ENCODE measurements at regions not wholly inside any gene's neighbourhood (a gene's known extent, or its start where the extent isn't known, plus 50 kb on each side); places are given as distances from the start of the nearest gene placed in this dataset.
"Not testable (repeated sequence)": the region's sequence is repeated elsewhere in the genome, so short reads cannot be mapped to it uniquely, and the experiment has no call there.

DNA sequence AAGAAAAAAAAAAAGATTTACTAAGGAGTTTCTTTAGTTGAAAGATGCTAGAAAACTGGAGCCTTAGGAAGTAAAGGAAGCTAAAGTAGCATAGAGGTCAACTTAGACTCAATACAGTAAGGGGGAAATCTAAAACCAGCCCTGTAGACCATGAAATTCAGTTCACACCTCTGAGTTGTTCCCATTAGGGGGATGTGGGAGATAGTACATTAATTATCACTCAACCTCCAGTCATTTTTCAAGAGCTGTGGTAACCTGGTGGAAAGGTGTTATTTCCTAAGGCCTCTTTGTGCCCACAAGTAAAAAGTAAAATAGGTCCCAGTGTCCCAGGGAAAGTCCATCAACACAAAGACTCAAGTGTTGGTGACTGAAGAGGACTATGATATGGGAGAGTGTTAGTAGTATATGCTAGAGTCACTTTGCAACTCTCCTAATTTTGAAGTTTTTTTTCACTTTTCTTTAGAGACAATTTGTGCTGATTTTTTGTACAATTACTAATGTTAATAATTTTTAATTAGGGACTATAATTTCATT lies 1274.4 kb upstream of the EPHA6 start:
- no peak for DNase-seq

DNA sequence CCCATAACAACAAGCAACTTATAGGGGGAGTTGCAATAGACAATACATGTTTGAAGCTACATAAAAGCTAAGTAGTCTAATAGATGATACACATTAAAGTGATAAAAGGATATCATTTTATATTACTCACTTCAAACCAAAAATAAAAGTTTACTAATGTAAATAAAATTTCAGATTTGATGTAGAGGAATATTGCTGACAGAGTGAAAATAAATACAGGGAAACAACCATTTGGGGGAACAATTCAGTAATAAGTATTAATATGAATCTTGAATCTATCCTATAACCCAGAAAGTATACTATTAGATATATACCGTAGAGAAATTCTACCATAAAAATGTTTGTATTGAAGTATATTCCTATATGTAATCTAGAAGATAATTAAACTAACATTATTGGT lies 1248.9 kb upstream of the EPHA6 start:
- no peak for DNase-seq

DNA sequence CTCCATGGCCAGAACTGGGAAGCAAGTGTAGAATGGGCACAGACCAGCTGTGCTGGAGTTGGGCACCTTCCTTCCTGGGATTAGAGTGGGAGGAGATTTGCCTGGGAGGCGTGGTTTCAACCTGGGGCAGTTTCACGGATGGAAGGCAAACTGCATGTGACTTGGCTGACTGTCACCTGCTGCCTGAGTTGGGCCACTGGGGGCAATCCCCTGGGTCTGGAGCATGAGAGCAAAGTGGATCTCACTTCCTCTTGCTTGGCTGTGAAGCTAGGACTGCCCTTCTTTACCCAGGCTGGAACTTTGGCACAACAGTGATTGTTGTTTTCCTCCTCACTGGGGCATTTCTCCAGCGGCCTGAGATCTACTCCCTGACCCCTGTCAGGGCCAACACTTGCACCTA lies 1247.0 kb upstream of the EPHA6 start:
- no peak for DNase-seq

DNA sequence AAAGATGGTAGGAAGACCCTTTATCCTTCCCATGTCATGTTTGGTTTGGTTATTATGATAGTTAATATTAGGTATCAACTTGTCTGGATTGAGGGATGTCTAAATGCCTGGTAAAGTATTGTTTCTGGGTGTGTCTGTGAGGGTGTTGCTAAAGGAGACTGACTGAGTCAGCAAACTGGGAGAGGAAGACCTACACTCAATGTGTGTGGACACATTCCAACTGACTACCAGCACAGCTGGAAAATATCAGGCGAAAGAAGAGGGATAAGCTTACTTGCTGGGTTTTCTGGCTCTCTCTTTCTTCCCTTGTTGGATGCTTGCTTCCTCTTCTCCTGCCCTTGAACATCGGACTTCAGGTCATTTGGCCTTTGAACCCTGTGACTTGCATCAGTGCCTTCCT lies 1227.6 kb upstream of the EPHA6 start:
- no peak for DNase-seq

DNA sequence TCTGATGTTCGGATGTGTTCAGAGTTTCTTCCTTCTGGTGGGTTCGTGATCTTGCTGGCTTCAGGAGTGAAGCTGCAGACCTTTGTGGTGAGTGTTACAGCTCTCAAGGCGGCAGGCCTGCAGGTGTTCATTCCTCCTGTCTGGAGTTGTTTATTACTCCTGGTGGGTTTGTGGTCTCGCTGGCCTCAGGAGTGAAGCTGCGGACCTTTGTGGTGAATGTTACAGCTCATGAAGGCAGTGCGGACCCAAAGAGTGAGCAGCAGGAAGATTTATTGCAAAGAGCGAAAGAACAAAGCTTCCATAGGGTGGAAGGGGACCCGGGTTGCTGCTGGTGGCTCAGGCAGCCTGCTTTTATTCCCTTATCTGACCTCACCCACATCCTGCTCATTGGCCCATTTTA lies 1226.8 kb upstream of the EPHA6 start:
- DNase-seq, result not testable (repeated sequence)

DNA sequence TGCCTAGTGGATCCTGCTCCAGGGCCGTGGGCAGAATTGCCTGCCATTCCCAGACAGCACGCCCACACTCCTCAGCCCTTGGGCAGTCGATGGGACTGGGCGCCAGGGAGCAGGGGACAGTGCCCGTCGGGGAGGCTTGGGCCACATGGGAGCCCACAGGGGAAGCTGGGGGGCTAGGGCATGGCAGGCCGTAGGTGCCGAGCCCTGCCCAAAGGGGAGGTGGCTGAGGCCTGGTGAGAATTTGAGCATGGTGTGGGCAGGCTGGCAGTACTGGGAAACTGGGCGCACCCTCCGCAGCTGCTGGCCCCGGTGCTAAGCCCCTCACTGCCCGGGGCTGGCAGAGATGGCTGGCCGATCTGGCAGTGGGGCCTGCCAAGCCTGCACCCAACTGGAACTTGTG lies 1225.9 kb upstream of the EPHA6 start:
- DNase-seq, result no peak

DNA sequence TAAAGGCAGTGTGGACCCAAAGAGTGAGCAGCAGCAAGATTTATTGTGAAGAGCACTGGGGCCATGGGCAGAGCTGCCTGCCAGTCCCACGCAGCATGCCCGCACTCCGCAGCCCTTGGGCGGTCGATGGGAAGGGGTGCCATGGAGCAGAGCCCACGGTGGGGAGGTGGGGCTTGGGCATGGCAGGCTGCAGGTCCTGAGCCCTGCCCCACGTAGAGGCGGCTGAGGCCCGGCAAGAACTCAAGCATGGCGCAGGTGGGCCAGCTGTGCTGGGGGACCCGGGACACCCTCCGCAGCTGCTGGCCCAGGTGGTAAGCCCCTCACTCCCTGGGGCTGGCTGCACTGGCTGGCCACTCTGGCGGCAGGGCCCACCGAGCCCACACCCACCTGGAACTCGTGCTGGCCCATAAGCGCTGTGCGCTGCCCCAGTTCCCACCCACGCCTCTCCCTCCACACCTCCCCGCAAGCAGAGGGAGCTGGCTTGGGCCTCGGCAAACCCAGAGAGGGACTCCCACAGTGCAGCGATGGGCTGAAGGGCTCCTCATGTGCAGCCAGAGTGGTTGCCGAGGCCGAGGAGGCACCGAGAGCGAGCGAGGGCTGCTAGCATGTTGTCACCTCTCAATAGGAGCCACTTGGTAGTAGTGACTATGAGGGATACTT lies 1218.8 kb upstream of the EPHA6 start:
- no peak for DNase-seq

DNA sequence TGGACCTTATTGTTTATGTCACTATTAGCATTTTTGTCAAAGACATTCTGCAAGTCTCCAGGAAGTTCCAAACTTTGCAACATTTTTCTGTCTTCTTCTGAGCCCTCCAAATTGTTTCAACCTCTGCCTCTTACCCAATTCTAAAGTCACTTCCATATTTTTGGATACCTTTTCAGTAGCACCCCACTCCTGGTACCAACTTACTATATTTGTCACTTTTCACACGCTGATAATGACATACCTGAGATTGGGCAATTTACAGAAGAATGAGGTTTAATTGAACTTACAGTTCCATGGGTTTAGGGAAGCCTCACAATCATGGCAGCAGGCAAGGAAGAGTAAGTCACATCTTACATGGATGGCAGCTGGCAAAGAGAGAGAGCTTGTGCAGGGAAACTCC lies 1206.5 kb upstream of the EPHA6 start:
- no peak for DNase-seq

DNA sequence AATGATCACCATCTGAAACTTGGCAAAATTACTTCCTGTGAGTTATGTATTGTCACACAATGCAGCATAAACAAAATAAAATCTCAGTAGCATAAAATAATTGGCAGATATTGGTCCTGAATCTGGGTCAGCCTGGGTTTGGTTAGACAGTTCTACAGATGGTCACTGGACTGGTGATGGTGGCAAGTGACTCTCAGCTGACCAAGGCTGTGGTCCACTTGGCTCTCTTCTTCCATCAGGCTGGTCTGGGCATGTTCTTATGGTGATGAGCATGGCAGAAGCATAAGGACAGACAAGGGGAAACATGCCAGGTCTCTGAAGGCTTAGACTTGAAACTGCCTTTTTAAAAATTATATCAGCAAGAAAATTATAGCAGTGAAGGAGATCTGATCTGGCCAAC lies 1205.0 kb upstream of the EPHA6 start:
- no peak for DNase-seq

DNA sequence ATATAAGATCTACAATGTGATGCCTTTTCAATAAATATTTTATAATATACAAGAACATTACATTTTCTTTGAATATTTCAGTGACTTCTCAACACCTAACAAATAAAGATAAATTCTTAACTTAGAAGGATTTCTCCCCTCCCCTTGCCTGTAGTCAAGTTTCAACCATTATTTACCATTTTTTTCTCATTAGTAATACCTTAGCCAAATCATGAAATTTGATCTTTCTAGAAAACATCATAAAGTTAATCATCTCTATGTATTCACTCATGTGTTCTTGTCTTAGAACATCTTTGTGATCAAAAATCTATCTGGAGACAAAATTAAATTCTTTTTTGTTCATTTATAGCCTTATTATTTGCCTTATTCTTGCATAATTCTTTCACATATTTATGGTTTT lies 1201.8 kb upstream of the EPHA6 start:
- DNase-seq, result no peak

DNA sequence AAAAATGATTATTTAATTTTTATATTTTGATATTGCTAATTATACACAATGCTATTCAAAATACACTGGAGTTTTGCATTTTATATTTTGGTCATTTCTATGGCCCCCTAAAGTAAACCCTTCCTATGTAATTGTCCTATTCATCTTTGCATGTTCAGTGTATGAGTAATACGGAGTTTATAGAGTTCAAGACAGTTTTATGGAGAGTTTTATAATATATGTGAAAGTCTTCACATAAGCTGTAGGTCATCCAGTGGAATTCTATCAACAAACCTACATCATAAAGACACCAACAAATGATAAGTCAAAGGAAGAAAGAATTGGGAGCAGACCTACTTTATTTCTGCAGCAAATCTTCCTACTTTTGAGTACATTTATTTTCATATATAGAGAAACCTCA lies 1200.4 kb upstream of the EPHA6 start:
- no peak for DNase-seq

DNA sequence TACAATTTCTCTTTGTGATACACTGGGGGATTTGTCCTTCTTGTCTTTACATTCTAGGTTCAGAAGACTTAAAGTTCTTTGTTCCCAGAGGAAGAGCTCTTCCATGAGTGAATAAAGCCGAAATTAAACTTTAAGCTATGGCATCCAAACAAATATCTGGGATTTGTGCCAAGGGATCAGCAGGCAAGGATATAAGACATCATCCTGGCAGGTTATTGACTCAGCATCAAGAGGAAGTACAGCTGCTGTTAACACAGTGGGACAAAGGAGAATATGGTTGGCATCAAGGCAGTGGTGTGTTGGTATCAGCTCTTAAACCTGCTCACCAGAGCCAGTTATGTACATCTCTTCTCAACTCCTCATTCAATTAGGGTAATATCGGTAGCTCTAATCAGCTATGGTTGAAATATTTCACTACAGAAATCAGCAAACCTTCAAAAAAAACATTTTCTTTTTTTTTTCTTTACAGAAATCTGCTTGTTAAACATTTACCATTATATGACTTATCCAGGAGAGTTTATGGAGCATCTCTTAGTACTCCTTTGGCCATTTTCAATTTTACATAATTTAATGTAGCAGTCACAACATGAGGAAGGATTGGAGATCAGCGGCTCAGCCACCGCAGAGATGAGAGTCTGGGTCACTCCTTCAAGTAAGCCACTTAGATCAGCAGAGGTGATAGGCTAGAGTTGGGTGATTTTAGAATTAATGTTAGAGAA lies 1198.6 kb upstream of the EPHA6 start:
- no peak for DNase-seq

DNA sequence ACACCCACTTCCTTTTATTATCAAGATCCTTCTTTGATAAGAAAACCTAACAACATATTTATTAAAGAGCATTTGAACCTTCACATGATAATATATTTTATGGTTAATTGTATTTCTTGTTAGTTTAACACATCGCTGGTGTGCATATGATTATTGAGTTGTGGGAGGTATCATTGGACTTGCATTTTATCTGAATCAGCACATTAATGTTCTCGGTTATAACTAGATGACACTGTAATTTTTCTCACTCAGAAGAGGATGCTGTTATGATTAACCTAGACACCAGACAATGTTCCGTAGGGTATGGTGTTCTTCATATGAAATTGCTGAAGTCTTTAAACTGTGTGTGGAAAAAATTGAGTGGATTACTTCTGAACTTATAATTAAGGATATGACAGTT lies 1188.3 kb upstream of the EPHA6 start:
- no peak for DNase-seq

DNA sequence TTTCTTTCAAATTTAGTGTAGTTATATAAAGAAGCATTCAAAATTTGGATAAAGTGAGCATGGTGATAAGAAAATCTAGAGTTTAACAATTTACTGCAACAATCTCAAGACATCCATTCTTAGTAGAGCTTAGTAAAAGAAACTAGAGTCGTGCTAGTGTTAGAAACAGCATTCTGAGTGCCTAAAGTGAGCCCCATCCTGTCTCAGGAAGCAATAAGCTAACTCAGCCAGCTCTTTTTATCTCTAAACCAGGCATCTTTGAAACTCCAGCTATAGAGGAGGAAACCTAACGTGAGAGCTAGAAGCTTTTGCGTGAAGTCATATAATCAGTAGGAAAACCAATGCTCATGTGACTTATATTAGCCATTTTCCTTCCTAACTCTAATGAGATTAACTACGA lies 1187.1 kb upstream of the EPHA6 start:
- no peak for DNase-seq

DNA sequence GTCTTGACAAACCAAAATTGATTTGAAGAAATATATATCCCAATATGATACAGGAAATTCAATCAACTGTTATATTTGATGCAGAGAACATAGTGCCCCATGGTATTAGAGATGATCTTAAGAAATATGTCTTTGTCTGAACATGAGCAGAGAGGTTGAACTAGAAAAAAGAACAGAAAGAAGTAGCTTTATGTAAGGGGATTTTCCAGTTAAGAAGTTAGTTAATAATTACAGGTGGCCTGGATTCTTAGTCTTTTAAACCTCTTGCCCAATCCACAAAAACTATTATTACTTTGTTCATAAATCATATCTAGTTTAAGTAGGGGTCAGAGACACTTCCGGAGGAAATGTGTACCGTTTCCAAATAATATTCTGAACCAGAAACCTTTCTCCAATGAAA lies 1186.7 kb upstream of the EPHA6 start:
- DNase-seq, result no peak

DNA sequence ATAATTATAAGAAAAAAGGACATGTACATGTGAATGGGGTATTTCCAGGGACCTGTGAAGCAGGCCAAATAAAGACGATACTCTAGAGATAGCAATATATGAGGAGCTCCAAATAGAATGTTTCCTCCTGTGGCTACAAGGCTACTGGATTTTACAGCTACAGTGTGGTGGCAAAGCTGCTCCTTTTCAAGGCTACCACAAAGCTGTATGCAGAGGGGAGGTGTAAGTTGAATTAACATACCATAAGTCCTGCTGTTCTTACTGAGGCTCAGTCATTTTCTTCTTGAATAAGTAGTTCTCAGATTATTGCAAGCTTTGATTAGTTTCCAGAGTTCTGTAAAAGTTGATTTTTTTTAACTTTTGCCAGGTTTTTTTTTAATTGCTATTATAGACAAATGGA lies 1184.6 kb upstream of the EPHA6 start:
- DNase-seq, result no peak

DNA sequence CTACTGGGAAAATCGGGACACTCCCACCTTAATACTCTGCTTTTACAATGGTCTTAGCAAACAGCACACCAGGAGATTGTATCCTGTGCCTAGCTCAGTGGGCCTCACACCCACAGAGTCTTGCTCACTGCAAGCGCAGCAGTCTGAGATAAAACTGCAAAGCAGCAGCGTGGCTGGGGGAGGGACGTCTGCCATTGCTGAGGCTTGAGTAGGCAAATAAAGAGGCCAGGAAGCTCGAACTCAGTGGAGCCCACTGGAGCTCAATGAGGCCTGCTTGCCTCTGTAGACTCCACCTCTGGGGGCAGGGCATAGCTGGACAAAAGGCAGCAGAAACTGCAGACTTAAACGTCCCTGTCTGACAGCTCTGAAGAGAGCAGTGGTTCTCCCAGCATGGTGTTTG lies 1169.1 kb upstream of the EPHA6 start:
- no peak for DNase-seq

DNA sequence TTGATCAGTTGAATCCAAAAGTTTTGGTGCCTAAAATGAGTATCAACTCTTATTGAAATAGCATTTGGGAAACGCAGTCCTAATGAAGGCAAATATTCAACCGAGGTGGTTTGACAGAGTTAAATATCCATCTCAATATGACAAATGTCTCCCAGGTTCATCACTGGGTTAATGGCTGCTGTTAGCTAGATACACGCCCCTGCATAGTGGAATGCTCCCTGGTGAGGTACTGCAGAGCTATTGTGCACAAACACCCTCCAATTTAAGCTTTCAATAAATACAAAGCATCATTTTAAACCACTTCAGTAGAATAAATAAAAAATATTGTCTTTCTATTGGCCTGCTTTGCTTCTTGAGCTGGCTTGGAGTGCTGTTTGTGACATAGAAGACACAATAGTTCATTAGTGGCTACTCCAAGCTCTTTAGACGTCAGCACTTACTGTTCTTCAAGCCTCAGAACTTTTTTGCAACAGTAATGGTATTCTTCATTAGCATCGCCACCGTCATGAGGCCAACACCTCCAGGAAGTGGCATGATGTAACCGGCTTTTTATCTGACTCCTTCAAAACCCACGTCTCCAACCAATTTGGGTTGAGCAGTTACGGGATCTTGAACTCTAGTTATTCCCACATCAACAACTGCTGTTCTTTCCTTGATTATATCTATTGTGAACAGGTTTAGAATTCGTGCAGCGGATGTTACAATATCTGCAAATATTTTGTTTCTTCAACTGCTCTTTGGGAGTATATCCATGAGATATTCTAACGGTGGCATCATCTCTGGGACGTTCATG lies 1159.6 kb upstream of the EPHA6 start:
- no peak for DNase-seq

DNA sequence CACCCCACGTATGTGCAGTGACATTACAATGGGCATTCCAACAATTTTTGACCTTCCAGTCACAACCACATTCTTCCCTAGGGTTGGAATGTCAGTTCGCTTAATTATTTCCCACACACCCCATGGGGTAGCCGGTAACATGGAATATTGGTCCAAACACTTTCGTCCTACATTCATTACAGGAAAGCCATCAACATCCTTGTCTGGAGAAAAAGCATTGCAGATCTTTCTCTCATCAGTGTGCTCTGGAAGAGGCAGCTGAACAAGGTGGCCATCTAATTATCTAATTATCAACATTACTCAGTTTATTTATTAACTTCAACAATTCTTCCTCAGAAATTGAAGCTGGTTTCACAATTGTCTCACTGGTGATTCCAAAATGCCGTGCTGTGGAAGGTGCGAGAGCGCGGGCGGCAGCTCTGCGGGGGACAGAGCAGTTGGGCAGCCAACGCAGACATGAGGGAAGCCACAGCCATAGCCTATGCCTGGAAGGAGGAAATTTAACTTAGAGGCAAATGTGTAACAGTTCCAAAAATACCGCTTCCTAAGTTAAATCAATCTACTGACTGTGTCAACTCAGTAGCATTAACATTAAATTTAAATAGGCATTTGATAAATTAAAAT lies 1158.9 kb upstream of the EPHA6 start:
- no peak for DNase-seq

DNA sequence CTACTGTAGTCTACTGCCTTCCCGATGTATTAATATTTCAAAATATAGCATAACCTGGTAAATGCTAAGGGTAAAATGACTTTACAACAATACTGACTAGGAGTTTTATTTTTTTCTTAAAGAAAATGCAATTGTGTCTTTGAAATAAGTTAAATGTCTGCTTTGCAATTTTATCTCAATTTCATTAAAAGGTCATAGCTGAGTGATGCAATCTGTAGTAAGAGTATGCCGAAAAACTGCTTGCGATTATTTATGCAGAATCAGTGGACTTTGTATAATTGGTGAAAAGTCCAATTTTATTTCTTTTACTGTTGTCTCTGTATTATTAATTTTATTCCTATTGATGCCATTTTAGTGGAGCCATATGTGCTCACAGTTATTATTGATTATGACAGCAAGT lies 1143.6 kb upstream of the EPHA6 start:
- DNase-seq, result no peak

DNA sequence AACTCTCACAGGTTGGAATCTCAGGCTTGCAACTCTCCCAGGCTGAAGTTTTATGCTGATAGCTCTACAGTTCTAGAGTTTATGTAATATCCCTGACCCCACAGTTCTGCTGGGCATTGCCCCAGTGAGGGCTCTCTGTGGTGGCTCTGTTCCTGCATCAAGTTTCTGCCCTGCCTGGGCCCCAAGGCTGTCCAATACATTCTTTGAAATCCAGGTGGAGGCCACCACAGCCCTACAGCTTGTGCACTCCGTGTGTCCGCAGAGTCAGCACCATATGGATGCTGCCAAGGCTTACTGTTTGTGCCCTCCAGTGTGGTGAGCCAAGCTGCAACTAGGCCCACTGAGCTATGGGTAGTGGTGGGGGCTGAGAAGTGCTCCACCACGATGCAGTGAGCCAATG lies 1141.2 kb upstream of the EPHA6 start:
- DNase-seq, result no peak

DNA sequence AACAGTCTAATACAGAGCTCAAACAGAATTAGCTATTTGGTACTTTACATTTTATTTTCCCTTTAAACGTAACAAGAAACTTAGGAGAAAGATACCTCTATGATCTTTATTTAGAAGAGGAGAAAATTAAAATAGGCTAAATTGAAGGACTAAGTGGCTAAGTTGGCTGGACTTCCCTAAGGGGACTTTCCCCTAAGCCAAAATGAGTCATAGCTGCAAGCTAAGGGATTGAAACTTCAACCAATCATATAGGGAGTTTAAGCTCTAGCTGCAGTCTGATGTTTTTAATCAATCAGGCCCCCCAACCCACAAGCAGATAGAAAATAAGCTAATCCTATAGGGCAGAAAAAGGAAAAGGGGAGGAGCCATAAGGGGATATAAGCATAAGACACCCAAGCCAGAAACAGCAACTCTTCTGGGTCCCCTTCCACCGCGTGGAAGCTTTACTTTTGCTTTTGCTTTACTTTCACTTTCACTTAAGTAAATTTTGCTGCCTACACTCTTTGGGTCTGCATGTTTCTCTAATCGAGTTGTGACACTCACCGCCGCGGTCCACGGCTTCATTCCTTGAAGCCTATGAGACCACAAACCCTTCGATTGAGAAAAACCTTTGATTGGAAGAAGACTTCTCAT lies 1108.5 kb upstream of the EPHA6 start:
- DNase-seq, result no peak

DNA sequence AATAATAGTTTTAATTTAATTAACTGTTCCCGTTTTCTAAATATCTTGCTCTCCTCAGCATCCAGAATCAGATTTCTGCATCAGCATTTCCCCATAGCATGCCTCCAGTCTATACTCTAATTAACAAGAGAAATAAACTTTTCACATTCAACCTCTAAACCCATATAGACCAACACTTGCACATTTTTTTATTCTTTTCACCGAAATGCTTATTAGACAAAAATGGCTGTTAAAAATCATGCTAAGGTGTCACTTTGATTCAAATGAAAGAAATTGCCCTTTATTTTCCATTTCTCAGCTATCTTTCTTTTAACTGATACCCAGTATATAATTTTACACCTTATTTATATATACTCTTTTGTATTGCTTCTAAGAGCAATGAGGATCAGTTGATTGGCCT lies 1107.1 kb upstream of the EPHA6 start:
- no peak for DNase-seq

Measured in NCI-H1694 treated with DMSO at 0.1 percent for 48 hours (cell line).